ENCODE measurements at regions not wholly inside any gene's neighbourhood (a gene's known extent, or its start where the extent isn't known, plus 50 kb on each side); places are given as distances from the start of the nearest gene placed in this dataset.

GRCh38 chr13:83340170-83340569, 542.1 kb downstream of the SLITRK1 start:
- Histone ChIP-seq H3K4me3 (no peak overlapping the region), H3K36me3 (ENCODE audit: low read depth) (no peaks in the 10 kb centered on the region), H3K4me1 (ENCODE audit: low read depth) (no peaks in the 10 kb centered on the region), H3K9me3 (peaks cover 48% of the 10 kb centered on the region)
- intact Hi-C loops (cut with DNase I, micrococcal nuclease), result no loop called here
- no peak for TF ChIP-seq CTCF (IDR thresholded peaks at IDR 0.05)
- DNase-seq (no peak), ATAC-seq (no peak)

GRCh38 chr13:83333614-83334388, 548.5 kb downstream of the SLITRK1 start:
- Histone ChIP-seq H3K4me3 (no peak overlapping the region), H3K36me3 (ENCODE audit: low read depth) (no peaks in the 10 kb centered on the region), H3K4me1 (ENCODE audit: low read depth) (no peaks in the 10 kb centered on the region), H3K9me3 (peaks cover 39% of the 10 kb centered on the region)
- no peak for ATAC-seq
- intact Hi-C loops (cut with DNase I, micrococcal nuclease), result no loop called here
- DNase-seq, result no peak
- TF ChIP-seq CTCF (IDR thresholded peaks at IDR 0.05), result no peak

GRCh38 chr13:83332751-83333150, 549.5 kb downstream of the SLITRK1 start:
- ATAC-seq (no peak), DNase-seq (no peak)
- no peak for TF ChIP-seq CTCF (IDR thresholded peaks at IDR 0.05)
- H3K4me1 ChIP-seq (ENCODE audit: low read depth), result no peaks in the 10 kb centered on the region
- H3K4me3 ChIP-seq, result no peak overlapping the region
- H3K36me3 ChIP-seq (ENCODE audit: low read depth), result no peaks in the 10 kb centered on the region
- H3K9me3 ChIP-seq, result peaks cover 41% of the 10 kb centered on the region
- intact Hi-C loops (cut with DNase I, micrococcal nuclease), result no loop called here

GRCh38 chr13:83327091-83327490, 555.2 kb downstream of the SLITRK1 start:
- peaks cover 41% of the 10 kb centered on the region for H3K9me3 ChIP-seq
- no peak for TF ChIP-seq CTCF (IDR thresholded peaks at IDR 0.05)
- DNase-seq (no peak), ATAC-seq (no peak)
- no peak overlapping the region for H3K4me3 ChIP-seq
- no peaks in the 10 kb centered on the region for H3K4me1 ChIP-seq (ENCODE audit: low read depth)
- intact Hi-C loops (cut with DNase I, micrococcal nuclease), result no loop called here
- no peaks in the 10 kb centered on the region for H3K36me3 ChIP-seq (ENCODE audit: low read depth)

- Histone ChIP-seq H3K4me1 (ENCODE audit: low read depth) (no peaks in the 10 kb centered on the region), H3K36me3 (ENCODE audit: low read depth) (no peaks in the 10 kb centered on the region), H3K4me3 (no peak overlapping the region), H3K9me3 (peaks cover 43% of the 10 kb centered on the region)
- DNase-seq (no peak), ATAC-seq (no peak)
- TF ChIP-seq CTCF (IDR thresholded peaks at IDR 0.05), result no peak
- intact Hi-C loops (cut with DNase I, micrococcal nuclease), result no loop called here
Measured at GRCh38 chr13:83325125-83325853, 557.0 kb downstream of the SLITRK1 start.

Measured in mucosa of descending colon (tissue), 3 donors.